ENCODE measurements at regions not wholly inside any gene's neighbourhood (a gene's known extent, or its start where the extent isn't known, plus 50 kb on each side); places are given as distances from the start of the nearest gene placed in this dataset.

DNA sequence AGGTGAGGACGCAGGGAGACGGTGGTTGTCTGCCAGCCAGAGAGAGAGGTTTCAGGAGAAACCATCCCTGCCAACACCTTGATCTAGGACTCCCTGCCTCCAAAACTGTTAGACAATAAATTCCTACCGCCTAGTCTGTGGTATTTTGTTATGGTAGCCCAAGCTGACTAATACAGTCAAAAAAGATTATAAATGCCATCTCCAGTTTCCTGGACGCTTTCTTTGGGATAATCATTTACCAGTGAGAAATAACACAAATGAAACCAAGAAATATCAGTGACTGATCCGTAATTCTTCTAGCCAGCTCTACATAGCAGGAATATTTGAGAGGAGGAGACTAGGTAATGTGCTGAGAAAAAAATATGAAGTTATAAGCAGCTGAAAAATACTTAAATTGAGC, 707.8 kb upstream of the LMCD1 start:
- no peak for FAIRE-seq

DNA sequence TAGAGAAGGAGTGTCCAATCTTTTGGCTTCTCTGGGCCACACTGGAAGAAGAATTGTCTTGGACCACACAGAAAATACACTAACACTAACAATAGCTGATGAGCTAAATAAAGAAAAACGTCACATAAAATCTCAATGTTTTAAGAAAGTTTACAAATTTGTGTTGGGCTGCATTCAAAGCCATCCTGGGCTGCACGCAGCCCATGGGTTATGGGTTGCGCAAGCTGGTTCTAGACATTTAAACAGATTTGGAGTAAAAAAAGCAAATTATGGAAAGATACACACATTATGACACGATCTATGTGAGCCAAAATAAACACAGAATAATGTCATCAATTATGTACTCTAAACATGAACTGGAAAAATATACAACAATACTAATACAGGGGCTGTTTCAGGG, 703.3 kb upstream of the LMCD1 start:
- FAIRE-seq: no peak

DNA sequence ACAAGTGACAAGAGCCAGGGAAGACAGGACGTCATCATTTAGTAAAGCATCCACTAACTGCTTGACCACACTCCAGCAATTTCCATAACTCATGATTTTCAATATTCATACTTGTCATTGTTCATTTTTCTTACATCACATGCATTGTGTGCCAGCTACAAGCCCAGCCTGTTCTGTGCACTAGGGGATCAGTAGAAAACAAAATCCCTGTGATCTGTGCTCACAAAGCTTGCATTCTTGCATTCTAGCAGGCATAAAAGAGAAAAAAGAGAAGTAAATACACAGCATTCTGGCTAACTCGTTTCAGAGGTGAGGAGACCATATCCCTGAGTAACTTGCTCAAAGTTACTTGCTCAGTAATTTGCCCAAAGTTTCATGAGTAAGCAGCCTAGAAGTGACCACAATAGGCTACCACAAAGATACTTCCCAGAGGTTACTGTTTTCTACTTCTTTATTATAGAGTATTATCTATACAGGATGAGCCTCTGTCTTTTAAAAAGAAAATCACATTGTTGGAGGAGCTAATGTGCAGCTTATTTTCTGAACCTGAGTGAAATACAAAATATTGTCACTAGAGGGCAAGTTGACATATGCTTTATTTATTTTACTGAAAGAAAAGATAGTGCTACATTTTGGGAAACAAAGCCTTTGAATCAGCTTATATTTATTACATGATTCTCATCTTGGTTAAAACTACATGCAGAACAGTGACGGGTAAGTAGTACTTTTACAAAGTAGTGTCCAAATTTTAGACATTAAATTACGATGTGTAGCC, 701.4 kb upstream of the LMCD1 start:
- FAIRE-seq: no peak

DNA sequence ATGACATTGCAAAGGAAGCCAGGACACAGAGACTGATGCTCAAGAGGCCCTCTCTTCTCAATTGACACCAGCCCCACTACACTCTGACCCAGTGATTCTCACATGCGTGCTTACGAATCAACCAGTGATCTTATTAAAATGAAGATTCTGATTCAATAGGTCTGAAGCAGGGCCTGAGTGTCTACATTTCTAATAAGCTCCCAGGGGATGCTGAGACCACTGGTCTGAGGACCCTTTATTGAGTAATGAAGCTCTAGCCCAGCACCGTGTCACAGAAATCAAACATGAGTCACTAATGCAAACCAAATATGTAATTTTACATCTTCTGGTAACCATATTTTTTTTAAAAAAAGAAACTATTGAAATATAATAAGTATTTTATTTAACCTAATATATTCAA, 689.1 kb upstream of the LMCD1 start:
- no peak for FAIRE-seq

DNA sequence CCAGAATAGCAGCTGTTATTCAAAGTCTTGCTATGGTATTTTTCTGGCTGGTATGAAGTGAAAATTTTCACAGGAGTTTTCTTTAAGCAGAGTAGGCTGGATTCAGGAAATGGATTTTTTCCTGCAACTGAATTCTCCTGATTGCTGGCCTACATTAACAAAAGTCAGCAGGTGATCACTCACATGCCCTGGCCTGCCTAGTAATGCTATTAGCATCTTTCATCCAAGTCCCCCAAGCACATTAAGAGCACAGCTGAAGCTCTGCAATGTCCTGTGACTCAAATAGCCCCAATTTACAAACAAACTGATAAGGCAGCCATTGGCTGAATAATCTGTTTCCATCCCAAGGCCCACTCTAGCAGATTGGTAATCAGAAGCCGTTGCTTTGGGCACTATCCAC, 688.3 kb upstream of the LMCD1 start:
- no peak for FAIRE-seq

DNA sequence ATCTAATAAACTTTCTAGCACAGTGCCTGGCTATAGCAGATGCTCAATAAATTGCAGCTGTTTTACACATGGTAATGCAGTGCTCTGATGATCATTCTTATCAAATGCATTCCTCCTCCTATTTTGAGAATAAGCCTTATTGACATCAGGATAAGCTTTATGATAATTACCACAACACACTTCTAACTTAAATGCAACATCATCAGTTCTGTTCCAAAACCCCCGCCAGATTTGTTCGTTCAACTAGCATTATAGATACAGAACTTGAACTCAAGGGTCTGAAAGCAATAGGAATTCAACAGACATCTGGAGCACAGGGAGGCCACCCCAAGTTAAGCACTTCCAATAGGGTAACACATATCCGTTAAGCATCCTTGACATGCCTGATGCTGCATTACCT, 684.4 kb upstream of the LMCD1 start:
- FAIRE-seq: no peak

DNA sequence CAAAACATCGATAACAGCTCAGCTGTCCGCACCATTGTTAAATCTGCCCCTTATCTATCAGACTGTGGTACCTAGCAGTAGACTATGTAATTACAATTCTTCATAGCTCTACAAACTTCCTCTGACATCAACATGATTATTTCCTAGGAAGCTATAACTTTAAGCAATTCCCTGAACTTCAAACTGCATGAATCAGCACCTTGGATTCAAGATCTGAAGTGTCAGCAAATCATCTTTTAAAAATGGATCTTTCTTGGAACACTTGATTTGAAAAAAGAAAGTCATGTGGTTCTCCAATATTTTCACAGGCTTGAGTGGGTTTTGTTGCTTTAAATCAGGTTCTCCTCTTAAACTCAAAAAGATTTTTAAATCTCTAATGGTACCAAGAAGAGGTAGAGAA, 680.7 kb upstream of the LMCD1 start:
- no peak for FAIRE-seq

DNA sequence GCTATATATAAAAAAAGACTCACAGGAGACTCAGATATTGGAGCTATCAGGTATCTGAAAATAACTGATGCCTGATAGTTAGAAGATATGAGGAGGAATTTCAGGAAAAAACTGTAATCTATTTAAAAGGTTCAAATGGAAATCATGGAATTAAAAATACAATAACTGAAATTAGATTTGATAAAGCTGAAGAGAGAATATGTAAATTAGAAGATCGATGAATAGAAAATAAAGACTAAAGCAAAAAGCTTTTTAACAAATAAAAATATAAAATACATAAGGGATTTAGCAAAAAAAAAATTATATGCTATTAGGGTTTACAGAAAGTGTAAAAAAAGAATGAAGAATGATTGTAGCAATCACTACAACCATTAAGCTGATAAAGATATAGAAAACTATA, 679.8 kb upstream of the LMCD1 start:
- FAIRE-seq: no peak

DNA sequence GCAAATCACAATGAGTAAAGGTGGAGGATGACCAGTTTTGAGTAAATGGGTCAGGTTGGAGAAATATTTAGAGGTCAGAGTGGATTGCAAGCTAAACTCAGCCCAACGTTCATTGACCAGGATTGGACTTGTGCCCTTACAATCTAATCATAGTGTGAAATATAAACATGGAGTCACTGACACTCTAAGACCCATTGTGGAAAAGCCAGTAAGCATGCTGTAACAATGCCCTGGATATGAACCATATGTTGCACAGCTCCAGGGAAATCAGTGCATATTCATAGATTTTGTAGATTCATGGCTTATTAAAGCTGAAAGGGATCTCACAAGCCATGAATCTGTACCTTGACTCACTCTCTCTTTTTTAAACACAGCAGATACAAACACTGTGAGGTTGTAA, 660.2 kb upstream of the LMCD1 start:
- no peak for FAIRE-seq

DNA sequence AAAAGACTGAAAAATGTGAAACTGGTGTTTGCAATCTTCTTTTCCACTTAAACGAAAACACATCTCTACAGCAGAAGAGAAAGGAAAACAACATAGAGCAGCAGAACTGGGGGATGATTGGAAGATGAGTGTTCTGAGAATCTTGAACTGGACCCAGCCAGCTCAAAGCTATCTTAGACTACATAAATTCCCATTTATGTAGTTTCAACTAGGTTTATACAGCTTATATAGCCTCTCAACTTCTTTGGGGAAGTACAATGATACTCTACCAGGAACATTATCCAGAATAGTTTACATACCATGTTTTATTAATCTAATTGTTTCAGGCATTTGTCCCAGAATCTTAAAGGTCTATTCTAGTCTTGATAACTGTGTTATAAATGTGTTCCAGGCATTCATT, 658.2 kb upstream of the LMCD1 start:
- no peak for FAIRE-seq

DNA sequence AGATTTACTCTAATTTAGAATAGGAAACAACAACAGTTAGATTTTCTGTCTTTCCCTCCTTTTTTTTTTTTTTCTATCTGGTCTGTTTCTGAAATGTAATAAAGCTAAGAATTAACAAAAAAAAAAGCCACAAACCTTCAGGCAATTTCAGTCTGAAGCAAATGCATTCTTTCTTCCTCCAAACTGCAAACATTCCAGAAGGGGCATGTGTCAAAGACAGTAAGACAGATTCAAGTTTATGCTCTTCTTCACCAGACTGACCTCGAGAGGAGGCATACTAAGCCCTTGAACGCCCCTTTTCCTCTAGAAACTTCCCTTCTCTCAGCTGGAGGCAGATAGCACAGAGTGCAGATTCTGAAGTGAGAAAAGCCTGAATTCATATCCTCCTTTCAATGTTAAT, 654.6 kb upstream of the LMCD1 start:
- FAIRE-seq: no peak

DNA sequence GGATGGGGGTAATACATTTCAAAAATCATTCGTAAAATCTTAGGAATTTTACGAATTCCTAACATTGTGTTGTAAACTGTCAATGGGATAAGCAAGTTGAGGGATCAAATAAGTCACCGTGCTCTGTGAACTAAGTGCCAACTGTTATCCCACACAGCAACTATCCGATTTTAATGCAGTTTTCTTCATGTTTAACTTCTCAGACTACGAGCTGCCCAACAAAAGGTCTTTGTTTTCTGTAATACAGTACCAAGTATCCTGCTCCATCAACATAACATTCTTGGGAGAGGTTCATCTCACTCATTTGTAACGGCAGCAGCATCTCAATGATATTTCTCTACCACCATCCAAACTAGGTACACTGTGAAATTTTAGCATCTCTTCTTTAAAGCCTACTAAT, 654.1 kb upstream of the LMCD1 start:
- FAIRE-seq: no peak

DNA sequence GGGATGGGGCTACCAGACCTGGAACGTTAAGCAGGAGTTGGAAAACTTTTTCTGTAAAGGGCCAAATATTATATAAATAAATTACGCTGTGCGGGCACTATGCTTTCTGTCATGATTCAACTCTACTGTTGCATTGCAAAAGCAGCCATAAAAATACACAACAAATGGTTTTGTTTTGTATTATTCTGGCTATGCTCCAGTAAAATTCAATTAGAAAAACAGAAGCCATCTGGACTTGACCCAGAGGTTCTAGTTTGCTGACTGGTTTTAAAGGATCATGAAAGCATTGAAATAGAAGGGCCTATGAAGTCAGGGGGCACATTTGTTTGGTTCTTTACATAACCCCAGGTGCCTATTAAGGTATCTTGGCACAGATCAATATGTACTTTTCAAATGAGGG, 647.4 kb upstream of the LMCD1 start:
- FAIRE-seq: no peak

DNA sequence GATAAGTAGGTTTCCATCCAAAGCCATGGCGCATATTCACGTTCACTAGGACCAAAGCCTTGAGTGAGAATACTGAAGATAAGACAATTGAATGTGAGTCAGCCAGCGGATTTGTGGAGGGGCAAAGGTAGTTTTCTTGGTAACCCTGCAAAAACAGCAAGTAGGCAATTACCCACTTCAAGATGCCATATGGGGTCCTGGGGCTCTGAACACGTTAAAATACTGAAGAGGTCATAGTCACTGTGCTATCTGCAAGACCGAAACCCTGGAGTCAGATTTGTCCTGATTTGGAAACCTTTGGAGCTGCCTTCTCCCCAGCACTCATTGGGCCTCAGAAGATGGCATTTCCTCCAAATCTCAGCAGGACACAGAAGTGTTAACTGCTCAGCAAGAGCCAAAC, 646.9 kb upstream of the LMCD1 start:
- FAIRE-seq: no peak

DNA sequence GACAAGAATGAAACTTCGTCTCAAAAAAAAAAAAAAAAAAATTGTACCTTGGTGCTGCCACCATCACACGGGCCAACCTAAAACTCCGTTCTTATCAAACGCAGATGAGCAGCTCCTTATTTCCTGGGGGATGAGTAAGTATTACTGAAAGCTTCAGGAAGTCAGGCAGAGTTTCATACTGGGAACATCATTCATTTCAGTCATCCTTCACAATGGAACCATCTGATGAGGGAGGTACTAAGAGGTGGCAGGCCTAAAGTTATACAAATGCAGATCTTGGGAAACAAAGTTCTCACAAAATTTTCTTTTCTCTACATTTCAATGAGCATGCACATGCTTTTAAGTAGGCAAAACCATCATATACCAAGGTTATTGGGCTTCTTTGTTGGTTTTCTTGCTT, 636.0 kb upstream of the LMCD1 start:
- no peak for FAIRE-seq

DNA sequence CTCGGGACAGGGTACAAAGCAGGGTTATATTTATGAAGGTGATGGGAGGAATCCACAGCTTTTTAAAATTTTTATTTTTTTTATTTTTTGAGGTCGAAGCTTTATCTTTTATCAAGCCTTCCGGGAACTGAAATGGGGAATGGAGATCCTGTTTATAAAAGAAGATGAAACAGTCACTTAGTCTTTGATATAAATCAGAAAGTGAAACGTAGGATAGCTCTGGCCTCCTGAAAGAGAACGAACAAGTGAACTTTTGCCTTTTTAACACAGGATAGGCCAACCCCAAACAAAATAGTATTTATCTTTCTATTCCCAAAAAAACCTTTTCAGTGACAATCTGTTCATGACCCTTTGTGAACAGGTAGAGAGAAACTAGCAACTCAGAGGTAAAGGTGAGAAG, 634.0 kb upstream of the LMCD1 start:
- no peak for FAIRE-seq

DNA sequence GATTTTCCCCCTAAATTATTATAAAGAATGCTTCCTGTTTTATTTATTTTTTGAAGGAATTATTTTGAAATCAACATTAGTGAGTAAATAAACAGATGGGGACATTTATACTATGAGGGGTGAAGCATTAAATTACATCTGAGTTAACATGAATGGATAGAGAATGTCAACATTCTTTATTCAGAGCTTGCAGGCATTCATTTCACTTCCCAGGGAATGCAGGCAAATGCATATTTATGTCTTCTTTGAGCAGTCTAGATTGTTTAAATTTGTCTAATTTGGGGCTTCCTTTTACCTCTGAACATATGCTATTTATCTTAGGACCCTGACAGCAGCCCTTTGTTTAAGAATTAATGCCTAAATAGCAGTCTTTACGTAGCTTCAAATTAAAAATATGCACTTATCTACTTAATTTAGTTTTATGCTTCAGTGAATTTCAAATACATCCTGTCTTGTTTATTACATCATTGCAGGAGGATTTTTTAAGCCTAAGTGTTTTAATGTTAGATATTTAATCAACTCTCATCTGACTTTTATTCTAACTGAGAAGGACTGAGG, 630.5 kb upstream of the LMCD1 start:
- no peak for FAIRE-seq

DNA sequence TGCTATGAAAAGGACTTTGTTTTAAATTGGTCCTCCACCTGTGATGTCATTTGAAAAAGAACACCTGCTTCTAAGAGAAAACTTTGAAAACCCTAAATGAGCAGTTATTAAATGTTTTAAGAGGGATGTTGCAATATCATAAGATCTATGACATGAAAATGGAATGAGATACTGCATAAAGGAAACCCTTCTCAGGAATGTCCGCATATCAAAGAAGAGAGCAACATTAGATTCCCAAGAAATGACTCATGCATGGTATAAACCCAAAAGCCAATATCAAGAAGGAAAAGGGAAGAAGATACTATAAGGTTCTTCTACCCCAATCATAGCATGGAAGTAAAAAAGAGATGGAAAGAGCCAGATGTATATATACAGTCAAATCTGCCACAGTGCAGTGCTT, 627.5 kb upstream of the LMCD1 start:
- FAIRE-seq: no peak

DNA sequence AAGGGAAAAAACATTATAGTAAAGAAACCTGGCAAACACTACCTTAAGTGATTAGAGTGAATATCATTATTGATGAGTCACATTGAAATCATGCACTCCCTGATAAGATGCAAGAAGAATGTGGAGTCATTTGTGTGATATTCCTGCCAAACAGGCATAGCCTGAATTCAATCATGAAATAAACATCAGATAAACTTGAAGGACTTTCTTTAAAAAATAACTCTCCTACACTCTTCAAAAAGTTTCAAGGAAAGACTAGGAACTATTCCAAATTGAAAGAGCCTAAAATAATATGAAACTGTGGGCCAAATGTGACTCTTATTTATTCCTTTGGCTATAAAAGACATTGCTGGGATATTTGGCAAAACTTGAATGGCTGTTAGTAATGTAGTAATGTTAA, 625.7 kb upstream of the LMCD1 start:
- no peak for FAIRE-seq

DNA sequence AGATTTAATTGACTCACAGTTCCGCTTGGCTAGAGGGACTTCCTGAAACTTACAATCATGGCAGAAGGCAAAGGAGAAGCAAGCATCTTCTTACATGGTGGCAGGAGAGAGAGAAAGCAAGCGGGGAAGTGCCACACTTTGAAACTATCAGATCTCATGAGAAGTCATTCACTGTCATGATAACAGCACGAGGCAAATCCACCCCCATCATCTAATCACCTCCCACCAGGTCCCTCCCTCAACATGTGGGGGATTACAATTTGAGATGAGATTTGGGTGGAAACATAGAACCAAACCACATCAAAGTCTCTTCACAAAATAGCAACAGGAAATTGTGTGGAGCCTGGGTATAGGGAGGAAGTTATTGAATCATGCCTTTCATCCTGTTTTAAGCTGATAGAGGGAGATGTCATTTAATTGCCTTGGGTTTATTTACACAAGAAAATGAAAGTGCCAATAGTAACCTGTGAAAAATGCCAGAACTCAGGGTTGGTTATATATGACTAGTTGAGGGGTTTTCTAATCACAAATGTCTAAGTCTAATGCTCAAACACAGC, 624.8 kb upstream of the LMCD1 start:
- FAIRE-seq: no peak

DNA sequence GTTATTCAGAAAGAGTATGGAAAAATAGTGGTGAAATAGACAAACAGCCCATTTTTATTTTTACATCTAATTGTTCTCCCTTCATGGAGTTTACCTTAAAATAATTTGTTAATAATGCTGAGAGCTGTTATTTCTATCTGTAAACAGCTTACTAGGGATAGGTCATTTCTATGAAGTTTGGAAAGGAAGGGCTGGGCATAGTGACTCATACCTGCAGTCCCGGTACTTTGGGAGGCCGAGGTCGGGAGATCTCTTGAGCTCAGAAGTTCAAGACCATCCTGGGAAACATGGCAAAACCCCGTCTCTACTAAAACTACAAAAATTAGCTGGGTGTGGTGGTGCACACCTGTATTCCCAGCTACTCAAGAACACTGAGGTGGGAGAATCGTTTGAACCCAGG, 624.3 kb upstream of the LMCD1 start:
- FAIRE-seq: no peak

DNA sequence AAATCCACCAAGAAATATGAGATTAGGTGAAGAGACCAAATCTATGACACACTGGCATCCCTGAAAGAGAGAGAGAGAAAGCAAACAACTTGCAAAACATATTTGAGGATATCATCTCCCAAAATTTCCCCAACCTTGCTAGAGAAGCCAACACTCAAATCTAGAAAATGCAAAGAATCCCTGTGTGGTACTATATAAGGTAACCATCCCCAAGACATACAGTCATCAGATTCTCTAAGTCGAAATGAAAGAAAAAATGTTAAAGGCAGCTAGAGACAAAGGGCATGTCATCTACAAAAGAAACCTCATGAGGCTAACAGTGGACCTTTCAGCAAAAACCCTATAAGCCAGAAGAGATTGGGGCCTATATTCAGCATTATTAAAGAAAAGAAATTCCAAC, 622.1 kb upstream of the LMCD1 start:
- no peak for FAIRE-seq

DNA sequence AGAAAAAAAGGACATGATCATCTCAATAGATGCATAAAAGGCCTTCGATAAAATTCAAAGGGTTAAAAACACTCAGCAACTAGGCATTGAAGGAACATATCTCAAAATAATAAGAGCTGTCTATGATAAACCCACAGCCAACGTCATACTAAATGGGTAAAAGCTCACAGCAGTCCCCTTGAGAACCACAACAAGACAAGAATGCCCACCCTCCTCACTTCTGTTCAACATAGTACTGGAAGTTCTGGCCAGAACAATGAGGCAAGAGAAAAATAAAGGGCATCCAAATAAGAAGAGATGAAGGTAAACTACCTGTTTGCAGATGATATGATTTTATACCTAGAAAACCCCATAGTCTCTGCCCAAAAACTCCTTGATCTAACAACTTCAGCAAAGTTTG, 619.7 kb upstream of the LMCD1 start:
- FAIRE-seq: no peak

DNA sequence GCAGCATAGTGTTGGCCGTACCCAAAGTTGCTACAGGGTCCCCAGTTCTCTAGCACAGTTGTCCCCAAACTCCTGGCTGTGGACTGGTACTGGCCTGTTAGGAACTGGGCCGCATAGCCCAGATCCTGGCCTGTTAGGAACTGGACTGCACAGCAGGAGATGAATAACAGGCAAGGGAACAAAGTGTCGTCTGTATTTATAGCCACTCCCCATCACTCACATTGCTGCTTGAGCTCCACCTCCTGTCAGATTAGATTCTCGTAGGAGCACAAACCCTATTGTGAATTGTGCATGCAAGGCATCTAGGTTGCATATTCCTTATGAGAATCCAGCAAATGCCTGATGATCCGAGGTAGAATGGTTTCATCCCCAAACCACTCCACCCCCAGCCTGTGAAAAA, 604.0 kb upstream of the LMCD1 start:
- FAIRE-seq: no peak

DNA sequence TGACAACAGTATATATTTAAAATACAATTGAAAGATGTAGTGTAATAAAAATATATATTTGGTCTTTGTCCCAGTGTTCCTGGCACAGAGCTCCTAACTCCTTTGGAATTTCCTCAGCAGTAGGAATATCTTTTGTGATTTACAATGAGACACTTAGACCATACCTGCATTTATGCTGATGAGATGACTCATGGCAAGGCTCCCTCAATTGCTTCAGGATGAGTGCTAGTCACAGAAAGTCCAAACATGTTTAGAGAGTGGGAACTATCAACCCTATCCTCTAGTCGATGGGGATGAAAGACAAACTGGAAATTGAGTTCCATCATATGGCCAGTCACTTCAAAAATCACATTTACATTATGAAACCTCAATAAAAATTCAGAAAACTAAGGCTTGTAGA, 588.3 kb upstream of the LMCD1 start:
- no peak for FAIRE-seq

Measured in TTC549 (cell line).